Suprapubic skin (tissue), 4 donors: ENCODE measurements at regions not wholly inside any gene's neighbourhood (a gene's known extent, or its start where the extent isn't known, plus 50 kb on each side); places are given as distances from the start of the nearest gene placed in this dataset.

Source experiments
- CTCF ChIP-seq, 2 donors: fragments of 200-600 bp in 1 of 2; fragments of 450-650 bp in 1 of 2; sonication (generic) in 1 of 2; IDR thresholded peaks; one replicate each; pipeline ENCODE4 v1.5.1; 2016 to 2019; ENCODE audit warnings: antibody characterized with exemption in 2 of 2, mild to moderate bottlenecking in 1 of 2, moderate library complexity in 1 of 2
- EP300 ChIP-seq: sonication (generic); formaldehyde crosslinking; IDR thresholded peaks from one replicate; pipeline ENCODE4 v1.6.1; 2017; ENCODE audit warnings: antibody characterized with exemption
- POLR2A ChIP-seq, 2 donors: fragments of 450-650 bp; IDR thresholded peaks; one replicate each; pipeline ENCODE4 v1.6.1; 2017; ENCODE audit warnings: antibody characterized with exemption in 2 of 2, mild to moderate bottlenecking in 2 of 2, moderate library complexity in 2 of 2
- POLR2AphosphoS5 ChIP-seq, 3 donors: sonication (generic); formaldehyde crosslinking; IDR thresholded peaks; one replicate each; pipeline ENCODE4 v1.6.1; 2017; ENCODE audit warnings: antibody characterized with exemption in 3 of 3

GRCh38 chr1:238790882-238791281 lies 595.5 kb upstream of the CHRM3 start:
- TF ChIP-seq CTCF (IDR thresholded peaks at IDR 0.05) (no peak), EP300 (no peak), POLR2AphosphoS5 (IDR thresholded peaks at IDR 0.05) (no peak), POLR2A (IDR thresholded peaks at IDR 0.05) (no peak)
